ENCODE measurements at regions not wholly inside any gene's neighbourhood (a gene's known extent, or its start where the extent isn't known, plus 50 kb on each side); places are given as distances from the start of the nearest gene placed in this dataset.

DNA sequence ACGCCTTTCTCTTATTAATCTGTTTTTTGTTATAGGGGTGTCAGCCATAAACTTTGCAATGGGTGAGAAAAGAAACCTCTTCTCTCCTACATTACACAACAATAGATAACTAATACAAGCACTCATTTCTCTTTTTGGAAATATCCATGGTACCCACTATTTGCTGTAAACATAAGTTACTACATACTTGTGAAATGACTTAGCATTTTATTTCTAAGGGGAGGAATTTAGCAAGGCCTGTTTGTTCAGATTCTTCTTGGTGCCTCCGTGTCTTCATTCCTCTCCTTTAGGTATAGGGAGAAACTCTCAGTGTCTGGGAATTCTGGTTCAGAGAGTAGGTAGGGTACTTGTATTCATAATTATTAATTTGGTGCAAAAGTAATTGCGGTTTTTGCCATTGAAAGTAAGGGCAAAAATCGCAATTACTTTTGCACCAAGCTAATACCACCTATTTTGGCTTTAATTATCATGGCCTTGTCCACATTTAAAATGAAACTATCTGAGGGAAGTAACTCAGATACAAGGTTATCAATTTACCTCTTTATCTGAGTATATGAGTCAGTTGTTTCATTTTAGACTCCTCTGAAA lies 134.8 kb downstream of the MREG start:
- TF ChIP-seq CTCF (IDR thresholded peaks at IDR 0.05; ENCODE audit: low read length) (no peak), EZH2 (IDR thresholded peaks at IDR 0.05; ENCODE audit: borderline replicate concordance, low read length) (no peak)
